Activated B cell treated with CpG ODN at 0.5 μM for 24 hours (primary cell): ENCODE measurements at regions not wholly inside any gene's neighbourhood (a gene's known extent, or its start where the extent isn't known, plus 50 kb on each side); places are given as distances from the start of the nearest gene placed in this dataset.

ENCODE experiments used
- ATAC-seq: fragments of 200-7000 bp; cut with Tn5 transposase; one replicate; pipeline ENCODE4 v1.10.0; 2021; ENCODE audit warnings: low read depth, mild to moderate bottlenecking, moderate library complexity
- CTCF ChIA-PET: fragments of 350-600 bp; sonication (Branson Sonifier 250); formaldehyde crosslinking; loops from one replicate; lab custom pipeline; 2021; ENCODE audit warnings: antibody characterized with exemption; lab: Charles Lee
- POLR2A ChIA-PET: fragments of 350-600 bp; sonication (Branson Sonifier 250); formaldehyde crosslinking; loops from one replicate; lab custom pipeline; 2021; ENCODE audit warnings: antibody characterized with exemption; lab: Charles Lee
- DNase-seq: peaks from one replicate; pipeline ENCODE4 v3.0.0; 2022
- H3K27ac Mint-ChIP-seq: one replicate; pipeline ENCODE4 v1.8.0; 2020; ENCODE audit warnings: mixed read lengths
- H3K27me3 Mint-ChIP-seq: one replicate; pipeline ENCODE4 v1.8.0; 2021; ENCODE audit warnings: mixed read lengths
- H3K36me3 Mint-ChIP-seq: one replicate; pipeline ENCODE4 v1.8.0; 2021; ENCODE audit warnings: low read depth, mixed read lengths
- H3K4me1 Mint-ChIP-seq: one replicate; pipeline ENCODE4 v1.8.0; 2021; ENCODE audit warnings: mixed read lengths
- H3K4me3 Mint-ChIP-seq: one replicate; pipeline ENCODE4 v1.8.0; 2020; ENCODE audit warnings: mild to moderate bottlenecking, mixed read lengths
- H3K9me3 Mint-ChIP-seq: one replicate; pipeline ENCODE4 v1.8.0; 2020; ENCODE audit warnings: mixed read lengths
- CTCF ChIP-seq: fragments of 200-600 bp; IDR thresholded peaks from one replicate; pipeline ENCODE4 v1.8.0; 2022; ENCODE audit warnings: antibody characterized with exemption, mild to moderate bottlenecking
- intact Hi-C: fragments of 100-400 bp; cut with micrococcal nuclease; formaldehyde crosslinking; loops from one replicate; pipeline ENCODE4 v1.15.1; 2024

GRCh38 chr12:33555128-33555527 lies 115.5 kb upstream of the SYT10 start:
- no peak for TF ChIP-seq CTCF
- Mint-ChIP-seq H3K9me3 (peaks cover 6% of the 10 kb centered on the region), H3K36me3 (no peaks in the 10 kb centered on the region), H3K27me3 (no peaks in the 10 kb centered on the region), H3K4me3 (no peak overlapping the region), H3K4me1 (no peaks in the 10 kb centered on the region), H3K27ac (no peak overlapping the region)
- intact Hi-C loops: loop anchor here (5.0 kb wide), 1 partner anchor 48 kb away; no protein-coding TSS in a partner anchor
- ChIA-PET CTCF (no interaction called here), POLR2A (no interaction called here)
- ATAC-seq: no peak
- DNase-seq: no peak

- Mint-ChIP-seq H3K4me3 (no peak overlapping the region), H3K36me3 (no peaks in the 10 kb centered on the region), H3K4me1 (no peaks in the 10 kb centered on the region), H3K27ac (no peak overlapping the region), H3K9me3 (peaks cover 21% of the 10 kb centered on the region), H3K27me3 (no peaks in the 10 kb centered on the region)
- TF ChIP-seq CTCF: no peak
- CTCF ChIA-PET: no interaction called here
- no peak for ATAC-seq
- DNase-seq: no peak
- intact Hi-C loops: no loop called here
- POLR2A ChIA-PET: no interaction called here
Measured at GRCh38 chr12:33560653-33561208, 121.1 kb upstream of the SYT10 start.

- Mint-ChIP-seq H3K9me3 (peaks cover 21% of the 10 kb centered on the region), H3K4me3 (no peak overlapping the region), H3K27me3 (no peaks in the 10 kb centered on the region), H3K4me1 (no peaks in the 10 kb centered on the region), H3K36me3 (no peaks in the 10 kb centered on the region), H3K27ac (no peak overlapping the region)
- CTCF ChIA-PET: no interaction called here
- POLR2A ChIA-PET: no interaction called here
- TF ChIP-seq CTCF: no peak
- intact Hi-C loops: no loop called here
- no peak for DNase-seq
- no peak for ATAC-seq
Measured at GRCh38 chr12:33562401-33562800, 122.8 kb upstream of the SYT10 start.

- CTCF ChIA-PET: no interaction called here
- no peaks in the 10 kb centered on the region for H3K27me3 Mint-ChIP-seq
- no peak overlapping the region for H3K4me3 Mint-ChIP-seq
- DNase-seq (no peak), ATAC-seq (no peak)
- no peaks in the 10 kb centered on the region for H3K36me3 Mint-ChIP-seq
- no peak overlapping the region for H3K27ac Mint-ChIP-seq
- POLR2A ChIA-PET: no interaction called here
- peaks cover 23% of the 10 kb centered on the region for H3K9me3 Mint-ChIP-seq
- TF ChIP-seq CTCF: no peak
- no peaks in the 10 kb centered on the region for H3K4me1 Mint-ChIP-seq
- intact Hi-C loops: no loop called here
Measured at GRCh38 chr12:33566403-33566802, 126.8 kb upstream of the SYT10 start.

- TF ChIP-seq CTCF: no peak
- Mint-ChIP-seq H3K4me1 (no peaks in the 10 kb centered on the region), H3K27ac (no peak overlapping the region), H3K27me3 (no peaks in the 10 kb centered on the region), H3K4me3 (no peak overlapping the region), H3K9me3 (peaks cover 10% of the 10 kb centered on the region), H3K36me3 (no peaks in the 10 kb centered on the region)
- ATAC-seq: no peak
- DNase-seq: no peak
- CTCF ChIA-PET: no interaction called here
- POLR2A ChIA-PET: no interaction called here
- intact Hi-C loops: no loop called here
Measured at GRCh38 chr12:33575346-33575745, 135.7 kb upstream of the SYT10 start.
